ENCODE measurements at regions not wholly inside any gene's neighbourhood (a gene's known extent, or its start where the extent isn't known, plus 50 kb on each side); places are given as distances from the start of the nearest gene placed in this dataset.

DNA sequence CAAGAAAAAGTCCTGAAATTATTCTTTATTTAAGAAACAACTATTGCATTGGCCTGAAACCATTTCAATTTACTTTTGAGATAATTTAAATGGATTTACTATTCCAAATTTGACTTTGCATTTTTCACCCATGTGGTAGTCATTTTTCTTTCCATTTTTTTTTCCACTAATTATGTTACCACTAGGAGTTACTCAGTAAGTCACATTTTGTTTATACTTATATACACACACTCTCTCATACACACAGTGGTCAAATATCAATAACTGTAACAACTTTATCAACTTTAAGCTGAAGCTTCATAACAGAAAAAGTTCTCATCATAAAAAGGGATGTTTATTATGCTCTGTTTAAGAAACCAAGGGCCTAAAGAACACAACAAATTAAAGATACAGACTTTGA lies 222.8 kb downstream of the SIPA1L2 start:
- Mint-ChIP-seq H3K27me3 (ENCODE audit: low read depth) (no peaks in the 10 kb centered on the region), H3K4me3 (no peak overlapping the region), H3K36me3 (ENCODE audit: insufficient read depth in 1 of 3, low read depth in 3 of 3) (peaks cover 4 to 18% (median 6%) of the 10 kb centered on the region in 3 experiments; a peak in 6 of 7 replicates), H3K4me1 (no peaks in the 10 kb centered on the region), H3K27ac (no peak overlapping the region), H3K9me3 (peaks cover 5% of the 10 kb centered on the region in 2 experiments; a peak in 3 of 5 replicates)
- TF ChIP-seq, protein P1, sequence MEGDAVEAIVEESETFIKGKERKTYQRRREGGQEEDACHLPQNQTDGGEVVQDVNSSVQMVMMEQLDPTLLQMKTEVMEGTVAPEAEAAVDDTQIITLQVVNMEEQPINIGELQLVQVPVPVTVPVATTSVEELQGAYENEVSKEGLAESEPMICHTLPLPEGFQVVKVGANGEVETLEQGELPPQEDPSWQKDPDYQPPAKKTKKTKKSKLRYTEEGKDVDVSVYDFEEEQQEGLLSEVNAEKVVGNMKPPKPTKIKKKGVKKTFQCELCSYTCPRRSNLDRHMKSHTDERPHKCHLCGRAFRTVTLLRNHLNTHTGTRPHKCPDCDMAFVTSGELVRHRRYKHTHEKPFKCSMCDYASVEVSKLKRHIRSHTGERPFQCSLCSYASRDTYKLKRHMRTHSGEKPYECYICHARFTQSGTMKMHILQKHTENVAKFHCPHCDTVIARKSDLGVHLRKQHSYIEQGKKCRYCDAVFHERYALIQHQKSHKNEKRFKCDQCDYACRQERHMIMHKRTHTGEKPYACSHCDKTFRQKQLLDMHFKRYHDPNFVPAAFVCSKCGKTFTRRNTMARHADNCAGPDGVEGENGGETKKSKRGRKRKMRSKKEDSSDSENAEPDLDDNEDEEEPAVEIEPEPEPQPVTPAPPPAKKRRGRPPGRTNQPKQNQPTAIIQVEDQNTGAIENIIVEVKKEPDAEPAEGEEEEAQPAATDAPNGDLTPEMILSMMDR (conservative IDR thresholded peaks at IDR 0.05), result no peak
- Histone ChIP-seq H2BK15ac (ENCODE audit: low read depth, low read length) (no peak overlapping the region), H3K79me2 (ENCODE audit: insufficient read depth, low read length) (no peaks in the 10 kb centered on the region), H3K9ac (ENCODE audit: extremely low read depth, insufficient read length, low read length) (no peak overlapping the region), H3K27ac (ENCODE audit: insufficient read length, low read depth, low read length) (no peak overlapping the region), H4K91ac (ENCODE audit: insufficient read length, low read depth, low read length) (no peak overlapping the region), H2BK5ac (ENCODE audit: insufficient read length, low read length) (no peak overlapping the region), H3K27me3 (ENCODE audit: insufficient read depth, low read length) (no peaks in the 10 kb centered on the region), H3K79me1 (ENCODE audit: insufficient read depth, low read depth, low read length, poor library complexity, severe bottlenecking) (no peaks in the 10 kb centered on the region), H2BK120ac (ENCODE audit: low read depth, low read length, poor library complexity, severe bottlenecking) (no peak overlapping the region), H3K4me1 (ENCODE audit: insufficient read depth, low read length) (no peaks in the 10 kb centered on the region), H3K23me2 (ENCODE audit: insufficient read length, low read depth, low read length, poor library complexity, severe bottlenecking) (no peaks in the 10 kb centered on the region), H2BK20ac (ENCODE audit: low read depth, low read length, poor library complexity, severe bottlenecking) (no peak overlapping the region), H3K4me2 (ENCODE audit: insufficient read depth, insufficient read length, low read length) (no peak overlapping the region), H2AFZ (ENCODE audit: low read length) (no peak overlapping the region), H4K20me1 (ENCODE audit: control insufficient read depth, insufficient read depth, insufficient read length) (no peaks in the 10 kb centered on the region), H3K4ac (ENCODE audit: low read depth, low read length) (no peak overlapping the region), H4K8ac (replicated peaks; ENCODE audit: insufficient read length, low read depth, low read length) (no peak overlapping the region), H3K9me3 (ENCODE audit: control insufficient read depth, low read depth, low read length) (peaks cover 5% of the 10 kb centered on the region), H4K5ac (ENCODE audit: insufficient read length, low read depth, low read length) (no peak overlapping the region), H3K56ac (ENCODE audit: insufficient read length, low read depth, low read length) (no peak overlapping the region), H3K23ac (ENCODE audit: insufficient read length, low read depth, low read length) (no peak overlapping the region), H3K14ac (ENCODE audit: insufficient read depth, low read length) (no peak overlapping the region), H2AK5ac (ENCODE audit: insufficient read length, low read length) (no peak overlapping the region), H3T11ph (ENCODE audit: low read length) (no peak overlapping the region), H2BK12ac (ENCODE audit: insufficient read length, low read depth, low read length) (no peak overlapping the region), H3K18ac (ENCODE audit: insufficient read length, low read depth, low read length) (no peak overlapping the region)
- no peak for DNase-seq
